ENCODE measurements at regions not wholly inside any gene's neighbourhood (a gene's known extent, or its start where the extent isn't known, plus 50 kb on each side); places are given as distances from the start of the nearest gene placed in this dataset.

GRCh38 chr14:53743371-53743770, 213.3 kb downstream of the BMP4 start:
- TF ChIP-seq, protein P1, sequence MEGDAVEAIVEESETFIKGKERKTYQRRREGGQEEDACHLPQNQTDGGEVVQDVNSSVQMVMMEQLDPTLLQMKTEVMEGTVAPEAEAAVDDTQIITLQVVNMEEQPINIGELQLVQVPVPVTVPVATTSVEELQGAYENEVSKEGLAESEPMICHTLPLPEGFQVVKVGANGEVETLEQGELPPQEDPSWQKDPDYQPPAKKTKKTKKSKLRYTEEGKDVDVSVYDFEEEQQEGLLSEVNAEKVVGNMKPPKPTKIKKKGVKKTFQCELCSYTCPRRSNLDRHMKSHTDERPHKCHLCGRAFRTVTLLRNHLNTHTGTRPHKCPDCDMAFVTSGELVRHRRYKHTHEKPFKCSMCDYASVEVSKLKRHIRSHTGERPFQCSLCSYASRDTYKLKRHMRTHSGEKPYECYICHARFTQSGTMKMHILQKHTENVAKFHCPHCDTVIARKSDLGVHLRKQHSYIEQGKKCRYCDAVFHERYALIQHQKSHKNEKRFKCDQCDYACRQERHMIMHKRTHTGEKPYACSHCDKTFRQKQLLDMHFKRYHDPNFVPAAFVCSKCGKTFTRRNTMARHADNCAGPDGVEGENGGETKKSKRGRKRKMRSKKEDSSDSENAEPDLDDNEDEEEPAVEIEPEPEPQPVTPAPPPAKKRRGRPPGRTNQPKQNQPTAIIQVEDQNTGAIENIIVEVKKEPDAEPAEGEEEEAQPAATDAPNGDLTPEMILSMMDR (IDR thresholded peaks at IDR 0.05) = no peak
- TF ChIP-seq EZH2 (IDR thresholded peaks at IDR 0.05; ENCODE audit: borderline replicate concordance, insufficient read depth, low read depth, low read length, poor library complexity, severe bottlenecking) = no peak

Measured in B cell (primary cell).